ENCODE measurements at regions not wholly inside any gene's neighbourhood (a gene's known extent, or its start where the extent isn't known, plus 50 kb on each side); places are given as distances from the start of the nearest gene placed in this dataset.

DNA sequence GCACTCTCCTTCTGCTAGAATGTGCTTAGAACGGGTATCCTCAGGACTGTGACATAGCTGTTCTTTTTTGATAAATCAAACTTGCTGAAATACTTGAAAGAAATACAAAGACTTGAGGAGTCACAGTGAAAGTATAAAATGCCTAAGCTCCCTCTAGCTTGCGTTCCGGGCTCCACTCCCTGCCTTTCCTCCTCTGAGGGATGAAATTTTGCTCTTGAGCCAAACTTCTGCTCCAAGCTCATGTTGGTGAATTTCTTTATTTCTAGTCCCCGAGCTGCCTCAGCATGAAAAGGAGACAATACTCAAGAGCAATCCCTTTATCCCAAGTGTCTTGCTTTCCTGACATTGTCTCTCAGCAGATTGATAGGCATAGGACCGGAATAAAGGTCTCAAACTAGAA, 499.6 kb upstream of the ADARB2 start:
- TF ChIP-seq, protein P1, sequence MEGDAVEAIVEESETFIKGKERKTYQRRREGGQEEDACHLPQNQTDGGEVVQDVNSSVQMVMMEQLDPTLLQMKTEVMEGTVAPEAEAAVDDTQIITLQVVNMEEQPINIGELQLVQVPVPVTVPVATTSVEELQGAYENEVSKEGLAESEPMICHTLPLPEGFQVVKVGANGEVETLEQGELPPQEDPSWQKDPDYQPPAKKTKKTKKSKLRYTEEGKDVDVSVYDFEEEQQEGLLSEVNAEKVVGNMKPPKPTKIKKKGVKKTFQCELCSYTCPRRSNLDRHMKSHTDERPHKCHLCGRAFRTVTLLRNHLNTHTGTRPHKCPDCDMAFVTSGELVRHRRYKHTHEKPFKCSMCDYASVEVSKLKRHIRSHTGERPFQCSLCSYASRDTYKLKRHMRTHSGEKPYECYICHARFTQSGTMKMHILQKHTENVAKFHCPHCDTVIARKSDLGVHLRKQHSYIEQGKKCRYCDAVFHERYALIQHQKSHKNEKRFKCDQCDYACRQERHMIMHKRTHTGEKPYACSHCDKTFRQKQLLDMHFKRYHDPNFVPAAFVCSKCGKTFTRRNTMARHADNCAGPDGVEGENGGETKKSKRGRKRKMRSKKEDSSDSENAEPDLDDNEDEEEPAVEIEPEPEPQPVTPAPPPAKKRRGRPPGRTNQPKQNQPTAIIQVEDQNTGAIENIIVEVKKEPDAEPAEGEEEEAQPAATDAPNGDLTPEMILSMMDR (IDR thresholded peaks at IDR 0.05 in 8 of 11, conservative IDR thresholded peaks at IDR 0.05 in 3 of 11) = no peak
- TF ChIP-seq POLR2A (IDR thresholded peaks at IDR 0.05) = no peak

Measured in spleen (tissue), 7 donors.